HG03039 (cell line): ENCODE measurements at regions not wholly inside any gene's neighbourhood (a gene's known extent, or its start where the extent isn't known, plus 50 kb on each side); places are given as distances from the start of the nearest gene placed in this dataset.
"Not testable (repeated sequence)": the region's sequence is repeated elsewhere in the genome, so short reads cannot be mapped to it uniquely, and the experiment has no call there.

ENCODE experiments used
- ATAC-seq: cut with Tn5 transposase; IDR thresholded peaks from one replicate; pipeline ENCODE4 v1.9.1; 2021; ENCODE audit warnings: mild to moderate bottlenecking, moderate library complexity; ENCODE audit not compliant: unreplicated experiment

DNA sequence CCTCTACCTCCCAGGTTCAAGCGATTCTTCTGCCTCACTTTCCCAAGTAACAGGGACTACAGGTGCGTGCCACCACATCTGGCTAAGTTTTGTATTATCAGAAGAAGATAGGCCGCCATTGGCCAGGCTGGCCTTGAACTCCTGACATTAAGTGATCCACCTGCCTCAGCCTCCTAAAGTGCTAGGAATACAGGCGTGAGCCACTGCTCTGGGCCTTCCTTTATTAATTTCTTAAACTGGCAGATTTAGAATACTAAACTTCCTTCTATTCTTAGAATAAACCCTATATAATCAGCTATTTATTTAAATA is 86.6 kb downstream of the HFE start:
- ATAC-seq: no peak

- no peak for ATAC-seq
Measured at GRCh38 chr6:26175033-26175427, 87.8 kb downstream of the HFE start.

DNA sequence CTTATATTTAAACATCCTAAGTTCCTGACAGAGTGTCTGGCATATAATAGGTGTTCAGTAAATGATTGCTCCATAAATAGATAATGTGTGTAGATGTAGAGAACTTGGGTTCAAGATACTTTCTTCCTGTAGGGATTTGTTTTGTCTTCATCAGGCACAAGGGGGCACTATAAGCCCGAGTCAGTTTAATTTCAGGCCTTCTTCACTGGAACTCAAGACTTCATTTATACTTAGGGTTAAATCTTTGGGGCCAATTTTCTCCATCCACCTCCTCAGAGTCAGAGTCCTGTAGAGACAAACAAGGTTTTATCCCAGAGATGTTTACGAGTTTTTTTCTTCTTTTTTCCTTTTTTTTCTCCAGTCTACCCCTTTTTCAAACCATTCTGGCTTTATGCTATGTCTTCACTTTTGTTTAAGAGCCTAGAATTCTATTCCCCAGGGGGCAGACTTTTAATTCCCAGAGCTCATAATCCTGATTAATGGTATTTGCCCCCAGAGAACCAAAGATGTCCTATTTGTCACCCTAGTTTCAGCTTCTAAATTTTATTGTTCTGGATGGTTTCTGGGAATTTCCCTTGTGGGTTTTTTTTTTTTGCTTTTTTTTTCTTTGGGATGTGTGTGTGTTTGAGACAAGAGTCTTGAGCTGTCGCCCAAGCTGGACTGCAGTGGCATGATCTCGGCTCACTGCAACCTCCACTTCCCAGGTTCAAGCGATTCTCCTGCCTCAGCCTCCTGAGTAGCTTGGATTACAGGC is 88.4 kb downstream of the HFE start:
- no peak for ATAC-seq

- no peak for ATAC-seq
Measured at GRCh38 chr6:26179675-26180074, 92.4 kb downstream of the HFE start.

GRCh38 chr6:26180346-26180745 is 93.1 kb downstream of the HFE start:
- no peak for ATAC-seq

DNA sequence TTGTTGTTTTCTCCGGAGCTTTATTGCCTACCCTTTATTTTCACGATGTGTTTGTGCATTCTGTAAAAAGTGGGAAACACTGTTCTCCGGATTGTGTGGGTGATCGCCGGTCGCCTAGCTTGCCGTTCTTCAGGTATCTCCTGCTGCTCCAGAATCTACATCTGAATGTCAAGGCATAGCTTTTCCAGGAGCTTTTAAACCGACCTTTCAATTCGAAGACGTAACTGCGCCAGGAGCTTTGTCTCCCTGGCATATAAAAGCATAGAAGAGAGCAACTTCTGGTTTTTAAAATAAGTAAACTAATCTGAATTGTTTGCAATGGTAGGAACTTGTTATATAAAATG is 96.0 kb downstream of the HFE start:
- ATAC-seq: no peak

DNA sequence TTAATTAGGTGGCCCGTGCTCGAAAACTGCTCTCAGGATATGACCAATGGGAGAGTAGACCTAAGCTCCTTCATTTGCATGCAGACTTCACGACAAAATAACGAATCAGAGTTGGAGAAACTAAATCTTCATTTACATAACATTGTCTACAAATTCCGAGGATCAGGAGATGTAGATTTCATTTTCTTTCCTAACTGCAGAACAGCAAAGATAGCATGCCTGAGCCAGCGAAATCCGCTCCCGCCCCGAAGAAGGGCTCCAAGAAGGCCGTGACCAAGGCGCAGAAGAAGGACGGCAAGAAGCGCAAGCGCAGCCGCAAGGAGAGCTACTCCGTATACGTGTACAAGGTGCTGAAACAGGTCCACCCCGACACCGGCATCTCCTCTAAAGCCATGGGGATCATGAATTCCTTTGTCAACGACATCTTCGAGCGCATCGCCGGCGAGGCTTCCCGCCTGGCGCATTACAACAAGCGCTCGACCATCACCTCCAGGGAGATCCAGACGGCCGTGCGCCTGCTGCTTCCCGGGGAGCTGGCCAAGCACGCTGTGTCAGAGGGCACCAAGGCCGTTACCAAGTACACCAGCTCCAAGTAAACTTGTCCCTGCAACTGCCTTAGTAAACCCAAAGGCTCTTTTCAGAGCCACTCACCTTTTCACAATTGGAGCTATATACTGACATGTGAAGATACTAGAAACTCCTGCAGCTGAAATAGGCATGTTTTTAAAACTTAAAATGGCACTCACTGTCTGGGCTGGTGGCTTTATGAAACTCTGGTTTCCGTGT is 96.5 kb downstream of the HFE start:
- no peak for ATAC-seq

GRCh38 chr6:26184367-26184891 is 97.2 kb downstream of the HFE start:
- ATAC-seq: no peak

GRCh38 chr6:26185004-26185403 is 97.8 kb downstream of the HFE start:
- no peak for ATAC-seq

DNA sequence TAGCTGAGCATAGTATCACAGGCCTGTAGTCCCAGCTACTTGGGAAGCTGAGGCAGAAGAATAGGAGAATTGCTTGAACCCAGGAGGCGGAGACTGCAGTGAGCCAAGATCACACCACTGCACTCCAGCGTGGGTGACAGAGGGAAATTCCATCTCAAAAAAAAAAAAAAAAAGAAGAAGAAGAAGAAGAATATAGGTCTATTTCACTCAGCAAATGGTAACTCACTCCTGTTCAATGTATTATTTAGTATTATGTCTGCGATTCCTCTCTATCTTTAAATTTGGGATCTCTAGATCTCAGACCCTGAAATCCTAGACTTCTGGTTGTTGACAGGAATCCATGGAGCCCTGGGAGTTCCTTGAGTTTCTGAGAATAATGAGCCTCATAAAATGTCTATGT is 98.6 kb downstream of the HFE start:
- no peak for ATAC-seq

DNA sequence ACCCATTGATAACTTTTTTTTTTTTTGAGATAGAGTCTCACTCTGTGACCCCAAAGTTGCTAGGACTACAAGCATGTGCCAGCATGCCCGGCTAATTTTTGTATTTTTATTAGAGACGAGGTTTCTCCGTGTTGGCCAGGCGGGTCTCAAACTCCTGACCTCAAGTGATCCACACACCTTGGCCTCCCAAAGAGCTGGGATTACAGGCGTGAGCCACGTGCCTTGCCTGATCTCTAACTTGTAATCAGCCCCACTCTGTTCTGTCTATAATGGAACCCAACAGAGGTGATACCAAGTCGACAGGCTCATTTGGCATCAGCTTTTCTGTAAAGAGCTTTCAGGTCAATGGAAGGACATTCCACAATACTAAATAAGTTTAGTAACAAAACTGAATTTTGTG is 99.4 kb downstream of the HFE start:
- ATAC-seq: no peak

- no peak for ATAC-seq
Measured at GRCh38 chr6:26187292-26187691, 100.1 kb downstream of the HFE start.

DNA sequence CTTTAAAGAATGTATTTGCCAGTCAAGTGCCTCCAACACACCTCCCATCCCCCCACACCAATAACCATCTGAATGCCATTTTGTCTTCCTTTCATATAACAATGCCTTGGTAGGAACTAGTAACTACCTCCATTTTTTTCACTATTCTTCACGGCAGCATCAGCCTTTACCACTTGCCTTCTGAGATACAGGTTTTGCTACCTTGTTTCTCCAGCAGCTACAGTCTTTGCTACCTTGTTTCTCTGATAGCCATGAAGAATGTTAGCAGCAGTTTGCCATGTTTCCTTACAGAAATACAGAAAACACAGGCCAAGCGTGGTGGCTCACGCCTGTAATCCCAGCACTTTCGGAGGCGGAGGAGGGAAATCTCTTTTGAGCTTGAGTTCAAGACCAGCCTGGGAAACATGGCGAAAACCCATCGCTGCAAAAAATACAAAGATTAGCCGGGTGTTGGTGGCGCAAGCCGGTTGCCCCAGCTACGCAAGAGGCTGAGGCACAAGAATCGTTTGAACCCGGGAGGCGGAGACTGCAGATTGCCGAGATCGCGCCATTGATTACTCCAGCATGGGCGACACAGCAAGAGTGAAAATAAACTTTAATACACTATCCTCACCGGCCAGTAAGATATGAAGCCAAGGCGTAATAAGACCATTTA is 100.9 kb downstream of the HFE start:
- peak; percentile 13 for ATAC-seq

DNA sequence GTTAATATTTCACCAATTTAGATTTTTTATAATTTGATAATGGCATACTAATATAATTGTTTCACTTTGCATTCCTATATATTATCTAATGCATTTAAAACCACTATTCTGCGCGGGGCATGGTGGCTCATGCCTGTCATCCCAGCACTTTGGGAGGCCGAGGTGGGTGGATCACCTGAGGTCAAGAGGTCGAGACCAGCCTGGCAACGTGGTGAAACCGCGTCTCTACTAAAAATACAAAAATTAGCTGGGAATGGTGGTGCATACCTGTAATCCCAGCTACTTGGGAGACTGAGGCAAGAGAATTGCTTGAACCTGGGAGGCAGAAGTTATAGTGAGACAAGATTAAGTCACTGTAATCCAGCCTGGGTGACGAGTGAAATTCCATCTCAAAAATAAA is 104.3 kb downstream of the HFE start:
- not testable (repeated sequence) for ATAC-seq

DNA sequence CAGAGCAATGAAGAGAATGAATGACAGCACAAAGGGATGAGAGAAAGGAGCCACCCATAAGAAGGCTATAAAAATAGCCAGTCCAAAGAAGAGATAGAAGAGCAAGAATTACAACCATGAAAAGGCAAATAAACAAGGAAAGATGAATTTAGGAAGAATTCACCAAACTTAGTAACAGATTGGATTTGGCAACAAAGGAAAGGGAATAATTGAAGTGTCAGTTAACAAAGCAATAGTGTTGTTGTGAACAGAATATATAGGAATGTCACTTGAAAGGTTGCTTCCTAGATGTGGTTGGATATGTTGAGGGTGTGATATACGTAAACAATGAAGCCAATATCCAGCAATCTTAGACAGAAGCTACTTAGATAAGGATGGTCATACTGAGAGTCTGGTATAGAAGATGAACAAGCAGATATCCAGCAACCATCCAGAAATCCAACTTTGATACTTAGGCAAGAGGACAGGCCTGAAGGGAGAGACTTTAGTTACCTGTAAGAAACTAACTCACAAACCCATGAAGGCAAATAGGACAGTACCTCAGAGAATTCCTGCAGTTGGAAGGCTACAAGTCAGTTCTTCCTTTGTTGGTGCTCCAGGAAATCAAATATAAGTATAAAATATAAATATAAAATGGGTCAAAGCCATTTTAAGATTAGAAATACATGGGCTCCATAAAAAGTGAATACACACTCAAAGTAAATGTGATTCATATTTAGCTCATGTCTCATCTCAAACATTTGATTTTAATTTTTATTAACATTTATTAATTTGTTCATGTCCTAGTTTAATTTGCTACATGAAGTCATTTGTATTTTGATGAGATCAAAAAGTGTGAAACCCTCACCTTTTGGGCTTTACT is 106.5 kb downstream of the HFE start:
- ATAC-seq: no peak

GRCh38 chr6:26194329-26194701 is 107.1 kb downstream of the HFE start:
- no peak for ATAC-seq

DNA sequence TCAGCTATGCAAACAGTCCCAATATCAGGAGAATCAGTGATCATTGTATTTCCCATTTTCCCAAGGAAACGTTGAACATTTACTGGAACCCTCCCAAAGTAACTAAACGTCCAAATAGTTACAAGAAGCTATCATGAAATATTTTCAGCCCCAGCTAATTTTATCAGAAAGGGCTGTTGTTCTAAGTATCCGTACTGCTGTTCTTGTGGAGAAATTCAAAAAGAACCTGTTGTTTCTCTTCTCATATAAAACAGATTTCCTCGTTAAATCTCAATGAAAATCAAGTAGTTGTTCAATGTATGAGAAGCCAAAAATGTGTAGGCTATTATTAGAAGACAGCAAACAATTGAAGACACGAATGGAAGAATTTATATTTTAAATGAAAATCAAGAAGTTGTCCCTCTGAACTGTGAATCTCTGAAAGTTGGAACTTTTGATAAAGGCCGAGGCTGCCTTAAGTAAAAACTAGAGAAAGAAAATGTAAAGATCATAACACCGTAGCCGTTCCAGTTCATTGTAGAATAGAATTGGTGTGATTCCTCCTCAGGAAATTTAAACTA is 107.7 kb downstream of the HFE start:
- no peak for ATAC-seq

GRCh38 chr6:26195376-26195923 is 108.2 kb downstream of the HFE start:
- ATAC-seq: no peak

GRCh38 chr6:26195924-26196845 is 109.0 kb downstream of the HFE start:
- ATAC-seq: no peak
